GM23338 (cell line): ENCODE measurements at regions not wholly inside any gene's neighbourhood (a gene's known extent, or its start where the extent isn't known, plus 50 kb on each side); places are given as distances from the start of the nearest gene placed in this dataset.

Source experiments
- ATAC-seq: fragments of 200-7000 bp; cut with Tn5 transposase; 3 replicates; pipeline ENCODE4 v1.9.1; 2020
- DNase-seq: peaks from one replicate; pipeline ENCODE4 v3.0.0-alpha.2; 2015; ENCODE audit warnings: low spot score
- H2AFZ ChIP-seq: fragments of 200-600 bp; sonication (generic); 2 replicates; pipeline ENCODE4 v1.8.0; 2016; ENCODE audit warnings: antibody characterized with exemption, mild to moderate bottlenecking, moderate library complexity
- H3F3A ChIP-seq: fragments of 200-600 bp; sonication (generic); replicated peaks from 2 replicates; pipeline ENCODE4 v1.8.0; 2017; ENCODE audit warnings: antibody characterized with exemption, mixed run types, low read depth
- H3K27ac ChIP-seq: fragments of 200-600 bp; sonication (generic); 2 replicates; pipeline ENCODE4 v1.6.1; 2016; ENCODE audit warnings: low read depth
- H3K27me3 ChIP-seq: fragments of 200-600 bp; sonication (generic); 2 replicates; pipeline ENCODE4 v1.8.0; 2016; ENCODE audit warnings: mild to moderate bottlenecking, mixed run types, moderate library complexity; ENCODE audit not compliant: insufficient read depth
- H3K36me3 ChIP-seq: fragments of 200-600 bp; sonication (generic); 2 replicates; pipeline ENCODE4 v1.8.0; 2016; ENCODE audit warnings: mild to moderate bottlenecking; ENCODE audit not compliant: insufficient read depth
- H3K4me1 ChIP-seq: fragments of 200-600 bp; sonication (generic); 2 replicates; pipeline ENCODE4 v1.8.0; 2016; ENCODE audit warnings: mild to moderate bottlenecking, moderate library complexity; ENCODE audit not compliant: insufficient read depth
- H3K4me2 ChIP-seq: fragments of 200-600 bp; sonication (generic); 2 replicates; pipeline ENCODE4 v1.7.1; 2017; ENCODE audit warnings: mixed run types
- H3K4me3 ChIP-seq: fragments of 200-600 bp; sonication (generic); 2 replicates; pipeline ENCODE4 v1.6.1; 2016; ENCODE audit warnings: mixed run types
- H3K79me2 ChIP-seq: fragments of 200-600 bp; sonication (generic); replicated peaks from 2 replicates; pipeline ENCODE4 v1.8.0; 2017; ENCODE audit warnings: mild to moderate bottlenecking; ENCODE audit not compliant: insufficient read depth
- H3K9me2 ChIP-seq: fragments of 200-600 bp; sonication (generic); 2 replicates; pipeline ENCODE4 v1.8.0; 2017; ENCODE audit not compliant: insufficient read depth
- H4K20me1 ChIP-seq: fragments of 200-600 bp; sonication (generic); replicated peaks from 2 replicates; pipeline ENCODE4 v1.8.0; 2017; ENCODE audit warnings: mild to moderate bottlenecking; ENCODE audit not compliant: insufficient read depth
- H3K27ac Mint-ChIP-seq: 2 replicates; pipeline ENCODE4 v1.8.0; 2020; ENCODE audit warnings: inconsistent platforms, mild to moderate bottlenecking, moderate library complexity, mixed read lengths
- H3K27me3 Mint-ChIP-seq: 3 replicates; pipeline ENCODE4 v1.8.0; 2022; ENCODE audit warnings: low read depth, mild to moderate bottlenecking, moderate library complexity, mixed read lengths, inconsistent platforms; ENCODE audit not compliant: insufficient read depth, poor library complexity
- H3K36me3 Mint-ChIP-seq: 3 replicates; pipeline ENCODE4 v1.8.0; 2021; ENCODE audit warnings: low read depth, mild to moderate bottlenecking, inconsistent platforms, moderate library complexity, mixed read lengths
- H3K4me1 Mint-ChIP-seq: 3 replicates; pipeline ENCODE4 v1.8.0; 2020; ENCODE audit warnings: mild to moderate bottlenecking, inconsistent platforms, mixed read lengths
- H3K4me3 Mint-ChIP-seq: 3 replicates; pipeline ENCODE4 v1.8.0; 2021; ENCODE audit warnings: moderate library complexity, mild to moderate bottlenecking, inconsistent platforms, mixed read lengths
- H3K9me3 Mint-ChIP-seq: 3 replicates; pipeline ENCODE4 v1.8.0; 2020; ENCODE audit warnings: moderate library complexity, mild to moderate bottlenecking, inconsistent platforms, mixed read lengths
- CREB1 ChIP-seq: fragments of 250-450 bp; sonication (Bioruptor Pico); IDR thresholded peaks from 2 replicates; pipeline ENCODE4 v1.5.0; 2020; ENCODE audit warnings: low read depth, mild to moderate bottlenecking, moderate library complexity
- EZH2 ChIP-seq: fragments of 200-600 bp; sonication (generic); IDR thresholded peaks from one replicate; pipeline ENCODE4 v1.8.0; 2017; ENCODE audit warnings: antibody characterized with exemption, mild to moderate bottlenecking, low read depth; ENCODE audit not compliant: unreplicated experiment
- EZH2phosphoT487 ChIP-seq: fragments of 200-600 bp; sonication (generic); IDR thresholded peaks from one replicate; pipeline ENCODE4 v1.8.1; 2018; ENCODE audit warnings: antibody characterized with exemption; ENCODE audit not compliant: unreplicated experiment
- JUNB ChIP-seq: IDR thresholded peaks from one replicate; pipeline ENCODE4 v1.6.1; 2016; ENCODE audit warnings: antibody characterized with exemption; ENCODE audit not compliant: unreplicated experiment
- NANOG ChIP-seq: IDR thresholded peaks from 2 replicates; pipeline ENCODE4 v1.6.1; 2016; ENCODE audit warnings: antibody characterized with exemption, borderline replicate concordance
- POLR2AphosphoS5 ChIP-seq: IDR thresholded peaks from 2 replicates; pipeline ENCODE4 v1.6.1; 2016; ENCODE audit warnings: antibody characterized with exemption, low read depth
- STAT1 ChIP-seq: IDR thresholded peaks from one replicate; pipeline ENCODE4 v1.6.1; 2016; ENCODE audit warnings: antibody characterized with exemption; ENCODE audit not compliant: unreplicated experiment
- ZNF114 ChIP-seq: fragments of 250-450 bp; sonication (Bioruptor Pico); IDR thresholded peaks from 2 replicates; pipeline ENCODE4 v1.5.0; 2020; ENCODE audit warnings: mild to moderate bottlenecking, moderate library complexity
- ZNF331 ChIP-seq: fragments of 250-450 bp; sonication (Bioruptor Pico); IDR thresholded peaks from 2 replicates; pipeline ENCODE4 v1.5.0; 2020; ENCODE audit warnings: low read depth, mild to moderate bottlenecking, moderate library complexity
- TF ChIP-seq, protein P1 (sequence below): IDR thresholded peaks from one replicate; pipeline ENCODE4 v1.6.1; 2018; ENCODE audit warnings: antibody characterized with exemption; ENCODE audit not compliant: unreplicated experiment
- TF ChIP-seq, protein P2 (sequence below): IDR thresholded peaks from 2 replicates; pipeline ENCODE4 v1.6.1; 2016; ENCODE audit warnings: antibody characterized with exemption
- TF ChIP-seq, protein P3 (sequence below), 2 experiments: fragments of 200-600 bp in 1 of 2; sonication (generic) in 1 of 2; conservative IDR thresholded peaks; 2 replicates each; pipeline versions ENCODE4 v1.5.1 to v1.6.1; 2016 to 2017; ENCODE audit warnings: antibody characterized with exemption in 2 of 2, low read depth in 2 of 2, mild to moderate bottlenecking in 2 of 2, moderate library complexity in 1 of 2
- TF ChIP-seq, protein P4 (sequence below): fragments of 250-450 bp; sonication (Bioruptor Pico); IDR thresholded peaks from 2 replicates; pipeline ENCODE4 v1.5.0; 2020; ENCODE audit warnings: mild to moderate bottlenecking, moderate library complexity

DNA sequence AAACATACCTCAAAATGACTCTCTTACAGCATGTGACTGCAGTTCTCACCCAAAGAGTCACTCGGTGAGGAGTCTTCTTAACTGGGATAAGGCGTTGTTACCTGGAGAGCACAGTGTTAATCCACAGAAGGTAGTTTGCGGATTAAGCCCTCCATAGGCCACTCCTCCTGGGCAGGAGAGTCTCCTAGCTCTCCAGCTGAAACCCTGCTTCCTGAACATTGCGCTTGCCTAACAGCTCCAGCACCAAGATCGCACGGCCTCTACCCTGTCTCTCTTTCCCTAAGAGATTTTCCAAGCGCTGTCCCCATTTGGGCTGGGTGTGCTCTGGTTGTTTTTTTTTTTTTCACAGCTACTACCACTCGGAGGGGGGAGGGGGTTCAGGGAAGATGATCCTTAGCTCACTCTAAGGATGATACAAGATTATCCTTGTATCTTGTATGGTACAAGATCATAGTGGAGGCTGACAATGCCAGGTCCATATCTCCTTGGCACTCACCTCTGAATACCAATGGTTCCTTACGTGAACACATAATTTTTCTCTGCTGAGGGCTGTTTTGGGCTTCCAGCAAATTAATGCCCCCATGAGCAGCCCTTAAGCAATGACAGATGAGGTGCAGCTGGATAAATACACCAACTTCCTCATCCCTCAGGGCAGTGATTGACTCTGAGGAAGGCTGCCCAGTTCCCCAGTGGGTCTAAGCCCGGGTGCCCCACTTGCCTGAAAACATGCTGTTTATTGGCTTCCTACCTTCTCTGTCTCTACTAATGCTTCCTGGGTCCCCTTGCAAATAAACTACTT, 185.2 kb upstream of the TSC22D2 start:
- TF ChIP-seq, protein P1, sequence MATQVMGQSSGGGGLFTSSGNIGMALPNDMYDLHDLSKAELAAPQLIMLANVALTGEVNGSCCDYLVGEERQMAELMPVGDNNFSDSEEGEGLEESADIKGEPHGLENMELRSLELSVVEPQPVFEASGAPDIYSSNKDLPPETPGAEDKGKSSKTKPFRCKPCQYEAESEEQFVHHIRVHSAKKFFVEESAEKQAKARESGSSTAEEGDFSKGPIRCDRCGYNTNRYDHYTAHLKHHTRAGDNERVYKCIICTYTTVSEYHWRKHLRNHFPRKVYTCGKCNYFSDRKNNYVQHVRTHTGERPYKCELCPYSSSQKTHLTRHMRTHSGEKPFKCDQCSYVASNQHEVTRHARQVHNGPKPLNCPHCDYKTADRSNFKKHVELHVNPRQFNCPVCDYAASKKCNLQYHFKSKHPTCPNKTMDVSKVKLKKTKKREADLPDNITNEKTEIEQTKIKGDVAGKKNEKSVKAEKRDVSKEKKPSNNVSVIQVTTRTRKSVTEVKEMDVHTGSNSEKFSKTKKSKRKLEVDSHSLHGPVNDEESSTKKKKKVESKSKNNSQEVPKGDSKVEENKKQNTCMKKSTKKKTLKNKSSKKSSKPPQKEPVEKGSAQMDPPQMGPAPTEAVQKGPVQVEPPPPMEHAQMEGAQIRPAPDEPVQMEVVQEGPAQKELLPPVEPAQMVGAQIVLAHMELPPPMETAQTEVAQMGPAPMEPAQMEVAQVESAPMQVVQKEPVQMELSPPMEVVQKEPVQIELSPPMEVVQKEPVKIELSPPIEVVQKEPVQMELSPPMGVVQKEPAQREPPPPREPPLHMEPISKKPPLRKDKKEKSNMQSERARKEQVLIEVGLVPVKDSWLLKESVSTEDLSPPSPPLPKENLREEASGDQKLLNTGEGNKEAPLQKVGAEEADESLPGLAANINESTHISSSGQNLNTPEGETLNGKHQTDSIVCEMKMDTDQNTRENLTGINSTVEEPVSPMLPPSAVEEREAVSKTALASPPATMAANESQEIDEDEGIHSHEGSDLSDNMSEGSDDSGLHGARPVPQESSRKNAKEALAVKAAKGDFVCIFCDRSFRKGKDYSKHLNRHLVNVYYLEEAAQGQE, result no peak
- no peak for TF ChIP-seq JUNB
- no peak for TF ChIP-seq CREB1
- TF ChIP-seq, protein P2, sequence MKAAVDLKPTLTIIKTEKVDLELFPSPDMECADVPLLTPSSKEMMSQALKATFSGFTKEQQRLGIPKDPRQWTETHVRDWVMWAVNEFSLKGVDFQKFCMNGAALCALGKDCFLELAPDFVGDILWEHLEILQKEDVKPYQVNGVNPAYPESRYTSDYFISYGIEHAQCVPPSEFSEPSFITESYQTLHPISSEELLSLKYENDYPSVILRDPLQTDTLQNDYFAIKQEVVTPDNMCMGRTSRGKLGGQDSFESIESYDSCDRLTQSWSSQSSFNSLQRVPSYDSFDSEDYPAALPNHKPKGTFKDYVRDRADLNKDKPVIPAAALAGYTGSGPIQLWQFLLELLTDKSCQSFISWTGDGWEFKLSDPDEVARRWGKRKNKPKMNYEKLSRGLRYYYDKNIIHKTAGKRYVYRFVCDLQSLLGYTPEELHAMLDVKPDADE, result no peak
- TF ChIP-seq EZH2phosphoT487, result no peak
- TF ChIP-seq ZNF114 (CRISPR knock-in tag), result no peak
- TF ChIP-seq NANOG, result no peak
- no peak for TF ChIP-seq STAT1
- no peak for TF ChIP-seq EZH2
- TF ChIP-seq, protein P3, sequence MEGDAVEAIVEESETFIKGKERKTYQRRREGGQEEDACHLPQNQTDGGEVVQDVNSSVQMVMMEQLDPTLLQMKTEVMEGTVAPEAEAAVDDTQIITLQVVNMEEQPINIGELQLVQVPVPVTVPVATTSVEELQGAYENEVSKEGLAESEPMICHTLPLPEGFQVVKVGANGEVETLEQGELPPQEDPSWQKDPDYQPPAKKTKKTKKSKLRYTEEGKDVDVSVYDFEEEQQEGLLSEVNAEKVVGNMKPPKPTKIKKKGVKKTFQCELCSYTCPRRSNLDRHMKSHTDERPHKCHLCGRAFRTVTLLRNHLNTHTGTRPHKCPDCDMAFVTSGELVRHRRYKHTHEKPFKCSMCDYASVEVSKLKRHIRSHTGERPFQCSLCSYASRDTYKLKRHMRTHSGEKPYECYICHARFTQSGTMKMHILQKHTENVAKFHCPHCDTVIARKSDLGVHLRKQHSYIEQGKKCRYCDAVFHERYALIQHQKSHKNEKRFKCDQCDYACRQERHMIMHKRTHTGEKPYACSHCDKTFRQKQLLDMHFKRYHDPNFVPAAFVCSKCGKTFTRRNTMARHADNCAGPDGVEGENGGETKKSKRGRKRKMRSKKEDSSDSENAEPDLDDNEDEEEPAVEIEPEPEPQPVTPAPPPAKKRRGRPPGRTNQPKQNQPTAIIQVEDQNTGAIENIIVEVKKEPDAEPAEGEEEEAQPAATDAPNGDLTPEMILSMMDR (conservative IDR thresholded peaks at IDR 0.05; ENCODE audit: low read depth in 2 of 2), result no peak
- TF ChIP-seq, protein P4, sequence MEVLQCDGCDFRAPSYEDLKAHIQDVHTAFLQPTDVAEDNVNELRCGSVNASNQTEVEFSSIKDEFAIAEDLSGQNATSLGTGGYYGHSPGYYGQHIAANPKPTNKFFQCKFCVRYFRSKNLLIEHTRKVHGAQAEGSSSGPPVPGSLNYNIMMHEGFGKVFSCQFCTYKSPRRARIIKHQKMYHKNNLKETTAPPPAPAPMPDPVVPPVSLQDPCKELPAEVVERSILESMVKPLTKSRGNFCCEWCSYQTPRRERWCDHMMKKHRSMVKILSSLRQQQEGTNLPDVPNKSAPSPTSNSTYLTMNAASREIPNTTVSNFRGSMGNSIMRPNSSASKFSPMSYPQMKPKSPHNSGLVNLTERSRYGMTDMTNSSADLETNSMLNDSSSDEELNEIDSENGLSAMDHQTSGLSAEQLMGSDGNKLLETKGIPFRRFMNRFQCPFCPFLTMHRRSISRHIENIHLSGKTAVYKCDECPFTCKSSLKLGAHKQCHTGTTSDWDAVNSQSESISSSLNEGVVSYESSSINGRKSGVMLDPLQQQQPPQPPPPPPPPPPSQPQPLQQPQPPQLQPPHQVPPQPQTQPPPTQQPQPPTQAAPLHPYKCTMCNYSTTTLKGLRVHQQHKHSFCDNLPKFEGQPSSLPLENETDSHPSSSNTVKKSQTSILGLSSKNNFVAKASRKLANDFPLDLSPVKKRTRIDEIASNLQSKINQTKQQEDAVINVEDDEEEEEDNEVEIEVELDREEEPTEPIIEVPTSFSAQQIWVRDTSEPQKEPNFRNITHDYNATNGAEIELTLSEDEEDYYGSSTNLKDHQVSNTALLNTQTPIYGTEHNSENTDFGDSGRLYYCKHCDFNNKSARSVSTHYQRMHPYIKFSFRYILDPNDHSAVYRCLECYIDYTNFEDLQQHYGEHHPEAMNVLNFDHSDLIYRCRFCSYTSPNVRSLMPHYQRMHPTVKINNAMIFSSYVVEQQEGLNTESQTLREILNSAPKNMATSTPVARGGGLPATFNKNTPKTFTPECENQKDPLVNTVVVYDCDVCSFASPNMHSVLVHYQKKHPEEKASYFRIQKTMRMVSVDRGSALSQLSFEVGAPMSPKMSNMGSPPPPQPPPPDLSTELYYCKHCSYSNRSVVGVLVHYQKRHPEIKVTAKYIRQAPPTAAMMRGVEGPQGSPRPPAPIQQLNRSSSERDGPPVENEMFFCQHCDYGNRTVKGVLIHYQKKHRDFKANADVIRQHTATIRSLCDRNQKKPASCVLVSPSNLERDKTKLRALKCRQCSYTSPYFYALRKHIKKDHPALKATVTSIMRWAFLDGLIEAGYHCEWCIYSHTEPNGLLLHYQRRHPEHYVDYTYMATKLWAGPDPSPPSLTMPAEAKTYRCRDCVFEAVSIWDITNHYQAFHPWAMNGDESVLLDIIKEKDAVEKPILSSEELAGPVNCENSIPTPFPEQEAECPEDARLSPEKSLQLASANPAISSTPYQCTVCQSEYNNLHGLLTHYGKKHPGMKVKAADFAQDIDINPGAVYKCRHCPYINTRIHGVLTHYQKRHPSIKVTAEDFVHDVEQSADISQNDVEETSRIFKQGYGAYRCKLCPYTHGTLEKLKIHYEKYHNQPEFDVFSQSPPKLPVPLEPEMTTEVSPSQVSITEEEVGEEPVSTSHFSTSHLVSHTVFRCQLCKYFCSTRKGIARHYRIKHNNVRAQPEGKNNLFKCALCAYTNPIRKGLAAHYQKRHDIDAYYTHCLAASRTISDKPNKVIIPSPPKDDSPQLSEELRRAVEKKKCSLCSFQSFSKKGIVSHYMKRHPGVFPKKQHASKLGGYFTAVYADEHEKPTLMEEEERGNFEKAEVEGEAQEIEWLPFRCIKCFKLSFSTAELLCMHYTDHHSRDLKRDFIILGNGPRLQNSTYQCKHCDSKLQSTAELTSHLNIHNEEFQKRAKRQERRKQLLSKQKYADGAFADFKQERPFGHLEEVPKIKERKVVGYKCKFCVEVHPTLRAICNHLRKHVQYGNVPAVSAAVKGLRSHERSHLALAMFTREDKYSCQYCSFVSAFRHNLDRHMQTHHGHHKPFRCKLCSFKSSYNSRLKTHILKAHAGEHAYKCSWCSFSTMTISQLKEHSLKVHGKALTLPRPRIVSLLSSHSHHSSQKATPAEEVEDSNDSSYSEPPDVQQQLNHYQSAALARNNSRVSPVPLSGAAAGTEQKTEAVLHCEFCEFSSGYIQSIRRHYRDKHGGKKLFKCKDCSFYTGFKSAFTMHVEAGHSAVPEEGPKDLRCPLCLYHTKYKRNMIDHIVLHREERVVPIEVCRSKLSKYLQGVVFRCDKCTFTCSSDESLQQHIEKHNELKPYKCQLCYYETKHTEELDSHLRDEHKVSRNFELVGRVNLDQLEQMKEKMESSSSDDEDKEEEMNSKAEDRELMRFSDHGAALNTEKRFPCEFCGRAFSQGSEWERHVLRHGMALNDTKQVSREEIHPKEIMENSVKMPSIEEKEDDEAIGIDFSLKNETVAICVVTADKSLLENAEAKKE (CRISPR knock-in tag), result no peak
- no peak for TF ChIP-seq ZNF331 (CRISPR knock-in tag)
- TF ChIP-seq POLR2AphosphoS5, result no peak
- Mint-ChIP-seq H3K9me3 (peaks cover 5% of the 10 kb centered on the region; the same call in 1 of the 3 replicates), H3K36me3 (no peaks in the 10 kb centered on the region), H3K27me3 (peaks cover 12% of the 10 kb centered on the region), H3K27ac (no peak overlapping the region), H3K4me3 (no peak overlapping the region), H3K4me1 (peaks cover 35% of the 10 kb centered on the region)
- Histone ChIP-seq H3K27me3 (peaks cover 13% of the 10 kb centered on the region; the same call in 1 of the 2 replicates), H2AFZ (peak overlapping the region; percentile 99), H3K79me2 (no peaks in the 10 kb centered on the region), H4K20me1 (no peaks in the 10 kb centered on the region), H3K4me1 (peaks cover 35% of the 10 kb centered on the region), H3F3A (no peaks in the 10 kb centered on the region), H3K36me3 (no peaks in the 10 kb centered on the region), H3K9me2 (no peaks in the 10 kb centered on the region), H3K27ac (no peak overlapping the region), H3K4me3 (peak overlapping the region; percentile 64; the same call in 1 of the 2 replicates), H3K4me2 (peak overlapping the region; percentile 80)
- ATAC-seq (peak; percentile 66), DNase-seq (peak; percentile 39)
